GM19043 (cell line): ENCODE measurements at regions not wholly inside any gene's neighbourhood (a gene's known extent, or its start where the extent isn't known, plus 50 kb on each side); places are given as distances from the start of the nearest gene placed in this dataset.

Experiments
- ATAC-seq: cut with Tn5 transposase; IDR thresholded peaks from one replicate; pipeline ENCODE4 v1.9.1; 2021; ENCODE audit warnings: low read depth; ENCODE audit not compliant: unreplicated experiment

- no peak for ATAC-seq
These were observed 280.1 kb upstream of the TMPO start for GRCh38 chr12:98235301-98235700.

- no peak for ATAC-seq
These were observed 276.8 kb upstream of the TMPO start for GRCh38 chr12:98238515-98239130.

- no peak for ATAC-seq
These were observed 272.2 kb upstream of the TMPO start for GRCh38 chr12:98243190-98243589.

GRCh38 chr12:98244136-98244535 is 271.3 kb upstream of the TMPO start:
- no peak for ATAC-seq

- ATAC-seq: no peak
These were observed 262.0 kb upstream of the TMPO start for GRCh38 chr12:98253207-98254037.

GRCh38 chr12:98256830-98257229 is 258.6 kb upstream of the TMPO start:
- ATAC-seq: no peak

GRCh38 chr12:98259693-98260092 is 255.7 kb upstream of the TMPO start:
- ATAC-seq: no peak

GRCh38 chr12:98260276-98260675 is 255.1 kb upstream of the TMPO start:
- no peak for ATAC-seq

GRCh38 chr12:98262902-98263301 is 252.5 kb upstream of the TMPO start:
- no peak for ATAC-seq

GRCh38 chr12:98274430-98275130 is 240.8 kb upstream of the TMPO start:
- peak; percentile 96 for ATAC-seq

- ATAC-seq: peak; percentile 46
These were observed 240.3 kb upstream of the TMPO start for GRCh38 chr12:98275131-98275475.

- ATAC-seq: no peak
These were observed 235.2 kb upstream of the TMPO start for GRCh38 chr12:98280152-98280551.

- no peak for ATAC-seq
These were observed 234.8 kb upstream of the TMPO start for GRCh38 chr12:98280621-98281020.

GRCh38 chr12:98291828-98292227 is 223.6 kb upstream of the TMPO start:
- ATAC-seq: no peak

- no peak for ATAC-seq
These were observed 221.2 kb upstream of the TMPO start for GRCh38 chr12:98294051-98294805.

- ATAC-seq: no peak
These were observed 219.7 kb upstream of the TMPO start for GRCh38 chr12:98295681-98296080.

- ATAC-seq: no peak
These were observed 218.8 kb upstream of the TMPO start for GRCh38 chr12:98296462-98297079.

GRCh38 chr12:98297538-98297937 is 217.9 kb upstream of the TMPO start:
- ATAC-seq: no peak

- ATAC-seq: no peak
These were observed 207.2 kb upstream of the TMPO start for GRCh38 chr12:98308141-98308540.
